ENCODE measurements at regions not wholly inside any gene's neighbourhood (a gene's known extent, or its start where the extent isn't known, plus 50 kb on each side); places are given as distances from the start of the nearest gene placed in this dataset.

DNA sequence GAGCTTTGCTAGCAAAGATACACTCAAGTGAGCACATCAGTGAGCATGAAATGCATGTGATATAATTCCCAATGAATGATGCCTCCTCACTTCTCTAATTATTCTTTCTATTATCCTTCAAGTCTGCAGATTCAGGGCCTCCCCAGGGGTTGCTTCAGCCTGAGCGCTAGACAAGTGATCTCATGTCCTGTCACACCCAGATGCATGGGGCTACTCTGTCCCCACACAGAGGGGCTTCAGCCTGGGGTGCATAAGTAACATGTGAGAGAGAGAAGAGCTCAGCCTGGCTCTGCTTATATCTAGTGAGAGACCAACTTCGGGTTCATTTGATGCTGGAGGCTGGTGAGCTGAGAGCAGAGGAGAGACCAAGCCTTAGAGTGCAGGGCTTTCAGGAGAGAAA is 85.2 kb downstream of the VPREB1 start:
- FAIRE-seq (no peak), ATAC-seq (no peak), DNase-seq (ENCODE audit: extremely low read depth in 1 of 4, low spot score in 3 of 4) (no peak)
- in situ Hi-C loops (cut with MboI) (no loop called here), intact Hi-C loops (cut with micrococcal nuclease) (no loop called here)
- H3K4me1 ChIP-seq (replicated peaks in 1 of 2; ENCODE audit: control insufficient read depth in 2 of 2, insufficient read depth in 2 of 2, low read length in 2 of 2): no peaks in the 10 kb centered on the region
- ChIA-PET POLR2A (interaction anchor here (0.6 to 0.9 kb wide), 2 partner anchors 11 to 227 kb away, joined by 3 read pairs; no protein-coding TSS in a partner anchor), CTCF (ENCODE audit: low intra/inter-chr PET ratio) (no interaction called here)
- WGBS (ENCODE audit: insufficient coverage, low coverage, missing lambda C conversion rate): 0% methylated on average over 2 of the region's 2 CpGs
- no peaks in the 10 kb centered on the region for H3K36me3 ChIP-seq (ENCODE audit: control insufficient read depth, insufficient read depth, low read length)
- H3K79me2 ChIP-seq (ENCODE audit: control insufficient read depth, insufficient read depth, low read length): no peaks in the 10 kb centered on the region
- peaks cover 1% of the 10 kb centered on the region for H3K9me1 ChIP-seq (ENCODE audit: control insufficient read depth, insufficient read depth, low read length)
- no peak overlapping the region for H3K4me3 ChIP-seq
- H3K27ac ChIP-seq (ENCODE audit: extremely low read depth, low read depth, low read length): no peak overlapping the region
- H3K4me2 ChIP-seq (ENCODE audit: insufficient read depth, low read length): no peak overlapping the region
- H4K20me1 ChIP-seq (replicated peaks; ENCODE audit: control insufficient read depth, insufficient read depth, low read length): no peaks in the 10 kb centered on the region
- H2AFZ ChIP-seq (ENCODE audit: low read depth, low read length): no peak overlapping the region
- BruUV-seq (replicated peaks): no TSS peak
- H3K27me3 ChIP-seq (ENCODE audit: control insufficient read depth in 2 of 2, insufficient read depth in 2 of 2, low read length in 2 of 2): peaks cover 40 to 49% of the 10 kb centered on the region in 2 experiments
- H3K9ac ChIP-seq (ENCODE audit: insufficient read depth in 1 of 2, low read depth in 2 of 2, low read length in 2 of 2): no peak overlapping the region
- no peaks in the 10 kb centered on the region for H3K9me3 ChIP-seq (replicated peaks; ENCODE audit: control insufficient read depth, insufficient read depth, low read depth, low read length)
- TF ChIP-seq ZFP1 (CRISPR knock-in tag; IDR thresholded peaks at IDR 0.05): no peak
- TF ChIP-seq U2AF2 (optimal IDR thresholded peaks at IDR 0.05; ENCODE audit: low read depth, low read length): no peak
- no peak for TF ChIP-seq FOXM1 (IDR thresholded peaks at IDR 0.05; ENCODE audit: low read depth)
- TF ChIP-seq FOXM1 (CRISPR knock-in tag; IDR thresholded peaks at IDR 0.05; ENCODE audit: low read depth): no peak
- no peak for TF ChIP-seq ZNF780A (CRISPR knock-in tag; IDR thresholded peaks at IDR 0.05)
- TF ChIP-seq DLX4 (CRISPR knock-in tag; IDR thresholded peaks at IDR 0.05): no peak
- no peak for TF ChIP-seq CBX2 (IDR thresholded peaks at IDR 0.05; ENCODE audit: insufficient read depth, low read length, poor library complexity, severe bottlenecking)
- no peak for TF ChIP-seq RBM14 (IDR thresholded peaks at IDR 0.05; ENCODE audit: borderline replicate concordance, insufficient read depth, low read depth, low read length)
- no peak for TF ChIP-seq RAD51 (IDR thresholded peaks at IDR 0.05; ENCODE audit: borderline replicate concordance, low read depth)
- no peak for TF ChIP-seq PRPF4 (IDR thresholded peaks at IDR 0.05; ENCODE audit: insufficient read depth, low read depth, low read length, poor library complexity, severe bottlenecking)
- TF ChIP-seq FOXP1 (CRISPR knock-in tag; IDR thresholded peaks at IDR 0.05): no peak
- no peak for TF ChIP-seq ERF (CRISPR knock-in tag; IDR thresholded peaks at IDR 0.05)
- TF ChIP-seq ATF1 (CRISPR knock-in tag; IDR thresholded peaks at IDR 0.05): no peak
- TF ChIP-seq ATF1 (tag; IDR thresholded peaks at IDR 0.05): no peak
- TF ChIP-seq DIDO1 (tag; IDR thresholded peaks at IDR 0.05; ENCODE audit: low read depth): no peak
- TF ChIP-seq RB1 (IDR thresholded peaks at IDR 0.05; ENCODE audit: low read depth): no peak
- TF ChIP-seq NFE2 (IDR thresholded peaks at IDR 0.05; ENCODE audit: low read depth): no peak
